ENCODE measurements at regions not wholly inside any gene's neighbourhood (a gene's known extent, or its start where the extent isn't known, plus 50 kb on each side); places are given as distances from the start of the nearest gene placed in this dataset.

DNA sequence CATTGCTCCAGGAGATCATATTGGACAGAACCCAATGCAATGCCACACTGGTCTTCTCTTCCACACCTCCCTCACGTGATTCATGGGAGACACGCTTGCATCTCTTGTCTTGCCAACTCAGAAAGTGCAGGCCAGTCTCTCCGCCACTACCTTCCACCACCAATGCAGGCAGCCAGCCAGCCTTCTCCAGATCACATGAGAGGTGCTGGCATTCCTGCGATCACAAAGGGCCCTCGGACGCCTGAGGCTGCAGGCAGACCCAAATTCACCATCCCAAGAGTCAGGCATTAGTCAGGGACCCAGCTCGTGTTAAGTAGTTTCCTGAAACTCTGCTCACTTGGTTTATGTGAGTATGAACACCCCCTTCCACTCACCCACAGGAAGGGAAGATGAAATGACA lies 437.0 kb upstream of the ETAA1 start:
- no peak for DNase-seq (ENCODE audit: low spot score)

DNA sequence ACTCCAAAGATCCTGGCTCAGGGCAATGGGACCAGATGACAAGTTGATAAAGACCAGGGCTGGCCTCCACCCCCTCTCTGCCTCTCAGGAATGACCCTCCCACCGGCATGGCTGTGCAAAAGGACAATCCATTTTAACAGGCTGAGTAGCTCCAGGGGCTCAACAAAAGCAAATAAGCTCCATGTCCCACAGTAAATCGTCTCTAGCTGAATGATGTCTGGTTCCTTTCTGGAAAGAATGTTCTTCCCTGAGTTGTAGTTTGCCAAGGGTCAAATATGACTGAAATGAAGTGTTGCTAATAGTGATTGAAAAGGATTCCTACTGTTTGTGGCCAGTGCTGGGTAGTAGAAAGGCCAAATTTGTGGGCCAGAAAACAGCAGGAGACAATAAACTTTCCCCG lies 434.4 kb upstream of the ETAA1 start:
- DNase-seq (ENCODE audit: low spot score), result no peak

DNA sequence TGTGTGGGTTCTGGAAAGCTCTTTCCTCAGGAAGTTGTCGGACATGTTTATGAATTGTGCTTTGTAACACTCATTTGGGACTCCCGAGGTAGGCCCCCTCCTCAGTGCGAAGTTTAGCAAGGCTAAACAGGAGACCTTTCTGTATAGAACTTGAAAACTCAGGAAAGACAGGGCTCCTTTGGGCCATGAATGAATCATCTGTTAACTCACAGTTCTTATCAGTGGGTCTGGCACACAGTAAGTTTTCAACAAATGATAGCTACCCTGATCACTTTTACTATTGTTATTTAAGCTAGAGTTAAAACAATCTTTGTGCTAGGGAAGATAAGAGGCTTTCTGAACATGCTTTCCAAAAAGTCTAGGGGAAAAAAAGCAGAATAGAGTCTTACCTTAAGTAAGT lies 430.5 kb upstream of the ETAA1 start:
- DNase-seq (ENCODE audit: low spot score), result no peak

DNA sequence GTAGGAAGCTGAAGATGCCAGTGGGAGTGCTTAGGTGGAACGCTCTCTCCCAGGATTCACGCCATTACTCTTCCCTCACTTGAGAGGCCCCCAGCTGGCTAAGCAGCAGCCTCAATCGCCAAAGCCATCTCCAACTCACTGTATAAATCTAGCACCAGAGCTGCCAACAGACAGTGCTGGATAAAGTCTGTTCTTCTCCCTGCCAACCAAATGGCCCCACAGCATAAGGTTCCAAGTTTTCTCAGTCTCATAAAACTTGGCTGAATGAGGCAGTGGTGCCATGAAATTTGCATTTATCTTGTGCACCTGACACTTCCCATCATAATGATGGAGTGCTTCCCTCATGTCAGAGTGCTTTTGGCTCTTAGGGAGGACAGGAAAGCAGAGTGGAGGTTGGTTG lies 428.2 kb upstream of the ETAA1 start:
- peak; percentile 16 for DNase-seq (ENCODE audit: low spot score)

DNA sequence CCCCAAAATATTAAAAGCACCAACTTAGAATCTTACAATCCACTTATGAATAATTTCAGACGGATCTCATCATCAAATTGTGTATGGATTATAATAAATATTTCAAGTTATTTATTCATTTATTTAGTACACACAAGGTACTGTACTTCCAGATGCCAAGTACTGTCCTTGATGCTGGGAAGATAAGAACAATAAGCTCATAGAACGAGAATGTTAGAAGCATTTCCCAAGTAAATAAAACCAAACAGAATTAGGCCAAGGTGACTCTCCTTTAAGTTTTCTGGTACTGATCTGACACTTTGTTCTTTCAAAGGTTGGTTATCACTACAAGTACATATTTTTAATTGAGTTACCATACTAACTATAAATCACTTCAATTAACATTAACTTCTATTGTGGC lies 416.1 kb upstream of the ETAA1 start:
- no peak for DNase-seq (ENCODE audit: low spot score)

DNA sequence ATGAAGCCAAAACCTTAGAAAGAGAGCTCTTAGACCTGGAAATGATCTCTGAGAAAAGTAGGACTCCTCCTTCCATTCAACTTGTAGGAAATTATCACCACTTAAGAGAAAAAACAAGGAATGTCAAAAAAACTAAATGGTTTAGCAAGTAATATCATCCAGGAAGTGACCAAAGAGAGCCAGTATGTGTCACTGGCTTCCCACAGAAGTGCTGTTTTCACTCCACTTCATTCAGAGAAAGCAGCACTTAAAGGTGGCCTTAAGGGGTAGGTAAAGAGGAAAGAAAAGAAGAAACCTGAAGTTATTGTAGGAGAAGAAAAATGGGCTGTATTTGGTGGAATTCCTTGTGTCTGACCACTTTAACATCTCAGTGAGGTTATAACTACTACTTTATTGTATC lies 414.4 kb upstream of the ETAA1 start:
- DNase-seq (ENCODE audit: low spot score), result no peak

DNA sequence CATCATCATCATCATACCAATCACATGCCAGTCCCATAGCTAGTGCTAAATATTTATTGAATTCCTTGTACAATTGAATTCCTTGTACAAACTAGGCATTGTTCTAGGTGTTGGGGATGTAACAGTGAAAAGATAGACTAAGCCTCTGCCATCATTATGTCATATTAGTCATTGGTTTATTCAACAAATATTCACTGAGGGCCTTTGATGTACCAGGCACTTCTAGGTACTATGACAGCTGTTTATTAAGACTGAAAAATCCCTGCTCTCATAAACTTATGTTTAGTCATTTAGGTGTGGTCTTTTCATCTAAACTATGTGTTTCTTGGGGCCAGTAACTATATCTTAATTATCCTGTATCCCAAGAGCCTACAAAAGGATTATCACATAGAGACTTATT lies 412.3 kb upstream of the ETAA1 start:
- no peak for DNase-seq (ENCODE audit: low spot score)

DNA sequence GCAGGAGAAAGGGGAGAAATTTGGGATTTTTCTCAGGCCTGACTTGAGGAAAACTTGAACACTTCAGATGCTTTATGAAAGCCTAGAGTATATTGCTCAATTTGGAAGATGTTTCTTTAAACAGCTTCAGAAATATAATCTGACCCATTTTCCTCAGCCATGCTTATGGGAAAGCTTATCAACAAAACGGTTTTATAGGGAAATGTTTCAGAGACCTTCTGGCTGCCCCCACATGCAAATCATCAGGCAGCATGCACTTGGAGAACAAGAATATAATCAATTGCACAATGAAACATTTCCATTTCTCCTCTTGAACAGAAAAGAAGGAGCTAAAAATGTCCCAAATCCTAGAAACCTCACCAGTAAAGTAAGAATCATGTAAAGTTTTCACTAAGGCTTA lies 411.2 kb upstream of the ETAA1 start:
- no peak for DNase-seq (ENCODE audit: low spot score)

DNA sequence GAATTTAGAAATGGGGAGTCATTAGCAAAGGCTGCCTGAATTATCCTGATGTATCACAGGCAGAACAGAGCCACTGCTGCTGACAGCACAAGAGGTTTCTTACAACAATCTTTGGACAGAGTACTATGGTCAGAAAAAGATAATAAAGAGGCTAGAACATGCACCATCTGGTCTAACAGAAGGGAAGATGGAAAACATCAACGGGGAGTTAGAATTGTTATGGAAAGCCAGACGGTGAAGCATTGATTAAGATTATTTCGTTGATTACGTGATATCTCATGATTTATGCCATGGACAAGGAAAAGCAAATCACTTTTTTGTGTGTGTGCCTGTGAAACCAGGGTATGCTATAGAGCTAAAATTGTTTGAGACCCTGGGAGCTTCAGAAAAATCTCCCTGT lies 409.4 kb upstream of the ETAA1 start:
- peak; percentile 44 for DNase-seq (ENCODE audit: low spot score)

DNA sequence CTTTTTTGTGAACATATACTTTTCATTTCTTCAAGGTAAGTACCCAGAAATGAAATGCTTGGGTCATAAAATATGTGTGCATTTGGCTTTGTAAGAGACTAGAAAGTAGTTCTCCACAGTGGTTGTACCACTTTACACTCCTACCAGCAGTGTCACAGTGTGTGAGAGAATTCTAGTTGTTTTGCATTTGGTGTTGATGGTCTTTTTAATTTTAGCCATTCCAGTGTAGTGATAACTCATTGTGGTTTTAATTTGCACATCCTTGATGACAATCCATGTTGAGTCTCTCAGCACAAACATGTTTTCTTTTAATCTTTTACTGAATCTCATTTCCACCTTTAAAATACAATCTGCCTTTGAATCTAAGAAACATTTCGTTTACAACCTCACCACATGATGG lies 402.5 kb upstream of the ETAA1 start:
- no peak for DNase-seq (ENCODE audit: low spot score)

DNA sequence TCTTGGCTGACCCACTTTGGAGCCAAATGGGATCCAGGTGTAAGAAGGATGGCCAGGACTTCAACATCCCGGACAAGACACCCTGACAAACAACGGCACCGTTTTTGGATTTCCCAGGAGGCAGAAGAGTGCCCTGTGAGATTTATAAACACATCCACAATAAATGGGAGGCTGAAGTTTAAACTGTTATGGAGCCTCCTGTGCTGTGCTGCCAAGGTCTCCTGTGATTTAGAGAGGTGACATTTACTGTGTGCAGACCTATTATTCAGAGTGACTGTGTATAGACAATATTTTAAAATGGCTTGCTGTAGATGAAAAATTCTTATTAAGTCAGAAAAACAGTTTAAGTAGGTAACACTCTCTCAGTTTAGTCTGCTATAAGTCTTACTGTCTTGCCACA lies 401.5 kb upstream of the ETAA1 start:
- DNase-seq (ENCODE audit: low spot score), result no peak

DNA sequence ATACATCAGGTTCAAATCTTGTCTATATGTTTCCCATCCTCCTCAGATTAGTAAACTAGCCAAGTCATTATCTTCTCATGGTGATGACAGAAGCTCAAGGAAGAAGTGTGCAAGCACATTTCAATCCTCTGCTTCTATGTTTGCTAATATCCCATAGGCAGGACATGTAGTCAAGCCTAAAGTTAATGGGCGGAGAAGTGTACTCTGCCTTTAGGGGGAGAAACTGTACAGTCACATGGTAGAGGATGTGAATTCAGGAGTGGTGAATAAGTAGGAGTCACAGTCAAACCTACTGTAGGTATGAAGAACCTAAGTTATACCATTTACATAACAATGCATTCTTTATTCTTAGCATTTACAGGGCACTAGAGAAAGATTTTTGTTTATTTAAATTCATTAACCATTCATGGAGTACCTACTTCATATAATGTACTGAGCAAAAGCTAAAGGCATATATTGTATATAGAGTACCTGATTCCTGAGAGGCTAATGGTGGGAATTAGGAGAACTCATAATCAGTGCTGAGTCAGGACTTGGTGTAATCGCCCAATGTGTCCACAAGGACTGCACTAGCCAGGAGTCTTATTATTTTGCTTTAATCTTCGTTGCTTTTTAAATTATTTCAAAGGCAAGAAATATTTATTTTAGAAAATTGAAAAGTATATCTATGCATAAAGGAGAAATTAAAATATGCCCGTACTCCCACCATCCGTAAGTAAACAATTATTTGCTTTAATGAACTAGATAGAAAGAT lies 394.3 kb upstream of the ETAA1 start:
- no peak for DNase-seq (ENCODE audit: low spot score)

DNA sequence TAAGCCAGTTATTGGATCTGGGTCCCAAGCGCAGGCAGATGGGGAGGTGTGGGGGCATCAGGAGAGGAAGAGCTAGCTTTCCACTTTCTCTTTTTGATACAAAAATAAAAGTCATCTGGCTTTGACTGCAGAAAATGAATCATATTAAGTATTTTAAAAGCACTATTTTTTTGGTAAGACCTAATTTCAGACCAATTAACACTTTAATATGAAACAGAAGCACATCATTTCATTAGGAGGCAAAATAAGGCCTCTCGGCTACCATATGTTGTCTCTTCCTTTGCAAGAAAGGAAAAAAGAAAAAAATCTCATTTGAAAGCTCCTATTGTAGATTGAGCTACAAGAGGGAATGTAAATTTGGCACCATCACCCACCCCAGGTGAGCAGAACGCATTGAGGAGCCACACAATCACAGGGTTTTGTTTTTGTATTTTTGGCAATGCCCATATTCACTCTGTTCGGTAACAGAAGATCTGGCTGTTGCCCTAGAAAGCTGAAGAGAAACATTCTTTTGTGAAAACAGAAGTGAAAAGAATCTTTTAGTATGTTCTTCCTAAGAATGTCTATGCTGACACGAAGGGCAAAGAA lies 390.7 kb upstream of the ETAA1 start:
- DNase-seq (ENCODE audit: low spot score), result peak; percentile 84

DNA sequence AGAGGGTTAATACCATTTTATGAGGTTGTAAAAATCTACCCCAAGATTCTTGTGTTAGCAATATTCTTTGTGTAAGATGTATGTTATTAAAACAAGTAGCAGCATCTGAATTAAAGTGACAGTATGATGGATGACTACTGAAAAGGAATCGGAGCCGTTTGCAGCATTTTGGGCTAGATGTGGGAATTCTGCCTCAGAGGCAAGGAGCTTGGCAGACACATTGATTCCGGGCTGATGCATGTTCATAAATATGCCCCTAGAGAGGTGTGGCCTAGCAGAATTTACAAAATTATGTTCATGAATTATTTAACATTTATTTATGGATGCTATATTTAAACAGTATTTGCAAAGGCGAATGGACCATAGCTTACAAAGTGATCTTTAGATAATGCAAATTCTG lies 389.0 kb upstream of the ETAA1 start:
- DNase-seq (ENCODE audit: low spot score), result no peak

DNA sequence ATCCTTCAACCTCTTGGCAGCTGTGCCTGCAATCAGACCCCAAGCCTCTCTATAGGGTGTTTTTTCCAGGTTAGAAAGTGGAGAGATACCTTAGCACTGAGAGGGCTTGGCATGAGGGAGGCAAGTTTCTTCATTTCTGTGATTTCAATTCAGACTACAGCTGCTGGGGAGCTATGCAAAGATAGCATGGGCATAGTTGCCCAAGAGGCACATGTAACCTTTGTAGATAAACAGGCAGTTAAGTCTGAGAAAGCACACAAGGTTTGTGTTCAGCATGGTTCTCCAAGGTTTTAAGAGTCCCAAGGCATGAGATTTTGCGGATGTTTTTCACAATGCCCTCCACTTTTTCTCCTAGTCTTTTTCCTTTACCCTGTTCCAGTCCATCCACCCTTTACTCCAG lies 385.0 kb upstream of the ETAA1 start:
- no peak for DNase-seq (ENCODE audit: low spot score)

DNA sequence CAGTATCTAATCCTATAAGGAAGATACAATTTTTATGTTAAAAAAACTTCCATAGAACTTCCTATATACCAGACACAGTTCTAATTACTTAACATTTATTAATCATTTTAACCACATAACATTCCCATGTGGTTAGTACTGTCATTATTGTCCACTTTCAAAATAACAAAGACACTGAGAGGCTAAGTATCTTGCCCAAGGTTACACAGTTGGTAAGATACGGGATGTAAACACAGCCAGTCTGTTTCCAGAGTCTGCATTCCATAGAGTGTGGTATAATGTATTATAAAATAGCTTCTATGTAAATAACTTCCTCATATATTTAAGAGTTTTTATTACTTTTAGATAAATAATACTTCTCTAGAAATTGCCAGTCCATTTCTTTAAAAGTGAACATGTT lies 383.3 kb upstream of the ETAA1 start:
- DNase-seq (ENCODE audit: low spot score), result no peak

DNA sequence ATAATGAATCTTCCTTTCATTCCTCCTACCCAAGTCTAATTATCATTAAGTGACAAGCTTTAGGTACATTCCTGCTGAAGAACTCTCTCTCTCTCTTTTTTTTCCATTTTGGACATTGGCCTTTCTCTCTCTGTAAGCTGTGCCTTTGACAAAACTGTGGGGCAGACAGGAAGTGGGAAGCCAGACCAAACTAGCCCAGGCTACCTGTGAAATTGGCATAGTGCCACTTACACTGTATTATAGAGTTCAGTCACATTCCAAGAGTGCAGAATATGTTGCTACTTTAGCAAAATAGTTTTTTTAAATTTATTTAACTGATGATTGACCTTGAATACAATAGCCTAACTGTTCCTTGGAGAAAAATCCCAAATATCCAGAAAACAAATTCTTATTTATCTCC lies 381.5 kb upstream of the ETAA1 start:
- no peak for DNase-seq (ENCODE audit: low spot score)

DNA sequence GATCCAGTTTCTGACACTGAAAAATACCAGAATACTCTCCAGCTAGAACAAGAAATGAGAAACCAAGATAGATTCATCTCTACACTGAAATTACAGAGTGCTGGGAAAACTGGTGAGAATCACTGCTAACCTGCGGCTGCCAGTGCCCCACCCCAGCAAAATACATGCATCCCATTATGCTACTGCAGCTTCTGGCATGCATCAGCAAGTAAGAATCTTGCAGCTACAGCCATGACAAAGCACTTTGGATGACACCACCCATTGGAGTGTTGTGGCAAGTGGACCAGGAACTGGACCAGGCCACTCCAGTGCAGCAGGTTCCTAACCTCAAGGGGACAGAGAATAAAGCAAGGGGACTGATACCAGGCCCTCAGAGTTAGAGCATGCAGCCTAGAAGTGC lies 378.8 kb upstream of the ETAA1 start:
- no peak for DNase-seq (ENCODE audit: low spot score)

DNA sequence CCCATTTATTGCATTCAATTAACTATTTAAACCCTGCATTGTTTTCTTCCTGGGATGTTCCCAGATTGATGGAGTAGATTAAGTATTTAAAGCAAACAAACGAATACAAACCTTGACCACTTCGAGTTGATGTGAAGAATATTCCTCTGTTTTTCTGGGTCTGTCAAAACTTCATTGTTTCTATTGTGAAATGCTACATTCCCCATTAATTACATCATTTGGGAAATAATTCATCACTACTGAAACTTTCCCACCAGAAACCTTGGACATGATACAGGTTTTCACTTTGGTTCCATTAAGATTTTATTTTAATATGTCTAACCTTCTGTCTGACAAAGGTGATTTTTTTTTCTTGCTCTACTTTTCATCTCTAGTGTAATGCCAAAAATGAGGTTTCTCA lies 365.1 kb upstream of the ETAA1 start:
- no peak for DNase-seq (ENCODE audit: low spot score)

DNA sequence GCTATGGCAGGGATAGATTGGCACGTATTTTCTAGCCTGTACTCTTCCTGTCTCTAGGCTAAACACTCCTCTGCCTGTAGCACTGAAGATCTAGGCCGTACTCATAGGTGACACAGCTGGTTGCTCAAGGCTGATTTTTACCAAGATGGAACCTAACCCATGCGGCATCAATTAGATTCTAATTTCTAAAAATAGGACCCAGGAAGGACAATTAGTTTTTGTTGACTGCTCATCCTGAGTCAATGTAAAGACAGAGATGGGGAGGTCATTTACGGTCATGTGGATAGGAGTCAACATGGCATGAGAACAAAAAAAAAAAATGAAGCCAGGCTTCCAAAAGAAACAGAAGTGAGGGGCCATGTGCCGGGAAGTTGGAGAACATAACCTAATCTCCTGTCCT lies 360.7 kb upstream of the ETAA1 start:
- DNase-seq (ENCODE audit: low spot score), result no peak

DNA sequence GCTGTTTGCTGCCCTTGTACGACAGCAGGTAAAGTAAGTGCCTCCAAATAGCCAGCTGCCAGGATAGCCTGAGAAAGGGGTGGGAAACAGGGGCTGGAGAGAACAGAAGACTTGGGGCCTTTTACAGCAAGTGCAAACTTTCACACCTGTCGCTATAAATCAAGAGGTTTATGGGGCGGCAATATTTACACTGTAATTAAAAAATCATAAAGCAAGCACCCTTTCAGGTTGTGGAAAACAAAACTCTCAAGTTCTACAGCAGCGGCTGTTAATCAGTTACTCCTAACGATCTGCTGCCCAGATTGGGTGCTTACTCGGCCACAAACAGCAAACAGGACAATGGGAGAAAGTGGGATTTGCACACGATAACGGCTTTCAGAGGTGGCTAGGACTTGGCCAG lies 359.5 kb upstream of the ETAA1 start:
- DNase-seq (ENCODE audit: low spot score), result no peak

DNA sequence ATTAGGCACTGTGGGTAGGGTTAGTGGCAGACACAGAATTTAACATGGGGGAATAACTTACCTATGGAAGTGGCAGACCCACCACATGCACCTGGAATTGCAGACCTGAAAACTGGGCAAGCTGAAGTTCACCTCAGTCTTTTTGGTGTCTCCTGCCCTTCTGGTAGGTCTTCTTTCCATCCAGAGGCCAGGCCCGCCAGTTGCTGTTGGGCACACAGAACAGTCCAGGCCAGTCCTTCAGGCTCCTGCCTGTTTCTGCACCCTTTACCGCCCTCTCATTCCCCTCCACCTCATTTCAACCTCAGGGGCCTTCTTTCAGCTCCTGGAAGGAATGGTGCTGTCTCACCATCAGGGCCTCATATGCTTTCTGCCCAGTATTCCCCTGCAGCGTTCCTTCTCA lies 358.9 kb upstream of the ETAA1 start:
- no peak for DNase-seq (ENCODE audit: low spot score)

DNA sequence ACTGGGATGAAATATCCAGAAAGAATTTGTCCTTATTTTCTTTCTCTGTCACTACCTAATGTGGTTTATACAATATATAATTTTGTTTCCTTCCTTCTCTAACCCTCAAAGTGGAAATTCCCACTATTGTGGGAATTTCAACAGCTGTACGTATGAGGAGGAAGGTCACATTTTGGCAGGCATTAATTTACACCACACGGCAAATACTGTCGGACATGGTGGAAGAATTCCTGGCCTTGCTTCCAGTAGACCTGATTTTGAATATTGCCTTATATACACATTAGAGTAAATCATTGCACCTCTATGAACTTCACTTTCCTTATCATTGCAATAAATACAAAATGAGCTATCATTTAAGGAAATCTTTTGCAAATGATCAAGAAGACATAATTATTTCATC lies 358.1 kb upstream of the ETAA1 start:
- DNase-seq (ENCODE audit: low spot score), result no peak

DNA sequence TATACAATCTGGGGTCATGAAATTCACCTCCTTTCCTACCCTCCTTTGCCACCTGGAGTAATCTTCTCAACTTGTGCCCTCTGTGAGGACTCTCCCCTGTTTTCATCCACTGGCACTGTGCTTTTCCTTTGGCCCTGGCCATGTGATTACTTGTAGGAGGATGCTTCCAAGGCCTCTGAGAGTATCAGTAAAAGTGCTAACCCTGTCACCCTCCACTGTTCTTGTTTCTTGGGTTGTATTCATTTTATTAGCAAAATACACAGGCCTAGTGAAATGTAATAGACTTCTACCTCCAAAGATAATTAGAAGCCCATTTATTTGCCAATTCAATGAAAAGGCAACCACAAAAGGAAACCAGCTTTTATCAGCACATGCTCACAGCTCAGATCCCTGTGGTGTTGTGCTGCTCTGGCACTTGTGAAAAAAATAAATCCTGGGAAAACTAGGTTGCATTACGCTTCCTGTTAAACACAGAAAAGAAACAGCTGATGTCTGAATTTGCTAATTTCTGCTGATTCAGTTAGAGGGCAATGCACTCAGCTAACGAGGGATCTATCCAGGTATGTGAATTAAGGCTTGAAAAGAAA lies 357.5 kb upstream of the ETAA1 start:
- peak; percentile 15 for DNase-seq (ENCODE audit: low spot score)

Data from cerebellar cortex (tissue), 1 donor.